SK-N-SH (cell line): ENCODE measurements at regions not wholly inside any gene's neighbourhood (a gene's known extent, or its start where the extent isn't known, plus 50 kb on each side); places are given as distances from the start of the nearest gene placed in this dataset.

Experiments
- CTCF ChIA-PET: fragments of 300-600, 350-600 bp; formaldehyde crosslinking; extraction: SDS; loops from one replicate; lab custom pipeline; 2021; lab: Yijun Ruan, JAX
- POLR2A ChIA-PET: fragments of 350-600 bp; sonication (Branson Sonifier 250); formaldehyde crosslinking; extraction: SDS; loops from one replicate; lab custom pipeline; 2020; ENCODE audit warnings: antibody characterized with exemption, inconsistent platforms; lab: Yijun Ruan, JAX
- DNase-seq: peaks from one replicate; pipeline ENCODE4 v3.0.0; 2012
- H2AFZ ChIP-seq: fragments of 200-600 bp; sonication (generic); 2 replicates; pipeline ENCODE4 v1.8.1; 2016; ENCODE audit warnings: antibody characterized with exemption, mild to moderate bottlenecking, low read depth
- H3F3A ChIP-seq: fragments of 200-600 bp; sonication (generic); replicated peaks from 2 replicates; pipeline ENCODE3; 2016; ENCODE audit warnings: antibody characterized with exemption, mild to moderate bottlenecking; ENCODE audit not compliant: insufficient read depth
- H3K27ac ChIP-seq, 2 experiments: fragments of 200-500 bp in 1 of 2; fragments of 200-600 bp in 1 of 2; sonication (Bioruptor generic) in 1 of 2; sonication (generic), shearing (Covaris generic) in 1 of 2; 2 replicates each; pipeline versions ENCODE4 v1.5.1 to v1.6.1; 2014 to 2016; ENCODE audit warnings: low read depth in 2 of 2, inconsistent platforms in 1 of 2, low read length in 1 of 2, mild to moderate bottlenecking in 1 of 2, mixed read lengths in 1 of 2
- H3K27me3 ChIP-seq: fragments of 200-600 bp; sonication (generic), shearing (Covaris generic); 2 replicates; pipeline ENCODE4 v1.6.1; 2016; ENCODE audit warnings: mixed run types; ENCODE audit not compliant: insufficient read depth
- H3K36me3 ChIP-seq, 2 experiments: fragments of 200-500 bp in 1 of 2; fragments of 200-600 bp in 1 of 2; sonication (Bioruptor generic) in 1 of 2; sonication (generic) in 1 of 2; replicated peaks in 1 of 2; 2 replicates each; pipeline versions ENCODE3 to v1.5.1; 2014 to 2016; ENCODE audit warnings: low read length in 1 of 2, mild to moderate bottlenecking in 1 of 2; ENCODE audit not compliant: insufficient read depth in 2 of 2, control insufficient read depth in 1 of 2
- H3K4me1 ChIP-seq, 2 experiments: fragments of 200-500 bp in 1 of 2; fragments of 200-600 bp in 1 of 2; sonication (Bioruptor generic) in 1 of 2; sonication (generic), shearing (Covaris generic) in 1 of 2; 2 replicates each; pipeline versions ENCODE4 v1.5.1 to v1.6.1; 2014 to 2016; ENCODE audit warnings: low read depth in 1 of 2, low read length in 1 of 2, mixed run types in 1 of 2; ENCODE audit not compliant: insufficient read depth in 2 of 2, control insufficient read depth in 1 of 2
- H3K4me2 ChIP-seq: fragments of 200-600 bp; sonication (generic), shearing (Covaris generic); 2 replicates; pipeline ENCODE4 v1.6.1; 2017; ENCODE audit warnings: mixed run types
- H3K4me3 ChIP-seq, 2 experiments: fragments of 200-500 bp in 1 of 2; fragments of 200-600 bp in 1 of 2; sonication (Bioruptor generic) in 1 of 2; sonication (generic), shearing (Covaris generic) in 1 of 2; 2 replicates each; pipeline versions ENCODE4 v1.5.1 to v1.8.1; 2014 to 2016; ENCODE audit warnings: low read depth in 2 of 2, inconsistent platforms in 1 of 2, low read length in 1 of 2, mild to moderate bottlenecking in 1 of 2, mixed read lengths in 1 of 2, moderate library complexity in 1 of 2
- H3K79me2 ChIP-seq: fragments of 200-600 bp; sonication (generic); 2 replicates; pipeline ENCODE4 v1.8.1; 2017; ENCODE audit warnings: mild to moderate bottlenecking; ENCODE audit not compliant: insufficient read depth
- H3K9ac ChIP-seq: fragments of 200-600 bp; sonication (generic); 2 replicates; pipeline ENCODE4 v1.6.1; 2017; ENCODE audit warnings: mixed run types
- H3K9me2 ChIP-seq: fragments of 200-600 bp; sonication (generic); 2 replicates; pipeline ENCODE4 v1.6.1; 2017; ENCODE audit warnings: mixed run types
- H3K9me3 ChIP-seq: fragments of 200-600 bp; sonication (generic); 2 replicates; pipeline ENCODE4 v1.6.1; 2017; ENCODE audit warnings: mixed run types, mild to moderate bottlenecking, moderate library complexity
- H4K20me1 ChIP-seq: fragments of 200-600 bp; sonication (generic); 2 replicates; pipeline ENCODE4 v1.6.1; 2017; ENCODE audit warnings: mild to moderate bottlenecking, mixed run types; ENCODE audit not compliant: insufficient read depth
- ELF1 ChIP-seq: IDR thresholded peaks from 2 replicates; pipeline ENCODE4 v1.4.0; 2012
- EP300 ChIP-seq, 2 experiments: IDR thresholded peaks; 2 replicates each; pipeline versions ENCODE4 v1.4.0 to v1.6.1; 2012; ENCODE audit warnings: borderline replicate concordance in 1 of 2, low read depth in 1 of 2, low read length in 1 of 2
- EZH2phosphoT487 ChIP-seq: fragments of 200-600 bp; sonication (generic); IDR thresholded peaks from 2 replicates; pipeline ENCODE4 v1.6.1; 2017; ENCODE audit warnings: low read depth, mixed run types, mild to moderate bottlenecking, antibody characterized with exemption, moderate library complexity, borderline replicate concordance
- FOXJ3 ChIP-seq: sonication (generic); formaldehyde crosslinking; IDR thresholded peaks from 2 replicates; pipeline ENCODE4 v1.5.1; 2020; ENCODE audit warnings: mild to moderate bottlenecking, missing genetic modification reagents
- GABPA ChIP-seq: IDR thresholded peaks from 2 replicates; pipeline ENCODE4 v1.4.0; 2012; ENCODE audit warnings: low read depth, mild to moderate bottlenecking
- JUND ChIP-seq: IDR thresholded peaks from 2 replicates; pipeline ENCODE4 v1.4.0; 2012
- MAX ChIP-seq: IDR thresholded peaks from 2 replicates; pipeline ENCODE4 v1.4.0; 2012; ENCODE audit warnings: low read depth
- MEF2A ChIP-seq: IDR thresholded peaks from 2 replicates; pipeline ENCODE4 v1.4.0; 2012; ENCODE audit warnings: low read depth, borderline replicate concordance
- NFIC ChIP-seq: IDR thresholded peaks from 2 replicates; pipeline ENCODE4 v1.4.0; 2012; ENCODE audit warnings: borderline replicate concordance
- NRF1 ChIP-seq: IDR thresholded peaks from 2 replicates; pipeline ENCODE4 v1.6.1; 2012; ENCODE audit warnings: low read depth, mild to moderate bottlenecking, low read length
- RAD21 ChIP-seq: IDR thresholded peaks from 2 replicates; pipeline ENCODE4 v1.6.1; 2012; ENCODE audit warnings: mild to moderate bottlenecking, low read length
- REST ChIP-seq: IDR thresholded peaks from 2 replicates; pipeline ENCODE4 v1.6.1; 2012; ENCODE audit warnings: mild to moderate bottlenecking, low read depth, low read length, moderate library complexity
- RXRA ChIP-seq: IDR thresholded peaks from 2 replicates; pipeline ENCODE4 v1.4.0; 2012; ENCODE audit warnings: low read depth, mild to moderate bottlenecking, borderline replicate concordance
- SIN3A ChIP-seq: IDR thresholded peaks from 2 replicates; pipeline ENCODE4 v1.6.1; 2012; ENCODE audit warnings: low read depth, mild to moderate bottlenecking, low read length, moderate library complexity, borderline replicate concordance
- SMC3 ChIP-seq: IDR thresholded peaks from 2 replicates; pipeline ENCODE4 v1.6.1; 2012; ENCODE audit warnings: low read depth, low read length, improper control_type of control experiment
- TAF1 ChIP-seq: IDR thresholded peaks from 2 replicates; pipeline ENCODE4 v1.6.1; 2012; ENCODE audit warnings: low read depth, mild to moderate bottlenecking, low read length, moderate library complexity, borderline replicate concordance
- USF1 ChIP-seq: IDR thresholded peaks from 2 replicates; pipeline ENCODE4 v1.4.0; 2012; ENCODE audit warnings: low read depth, borderline replicate concordance
- ZBTB33 ChIP-seq: IDR thresholded peaks from 2 replicates; pipeline ENCODE4 v1.4.0; 2012; ENCODE audit warnings: low read depth, borderline replicate concordance
- WGBS: methylation state at CpG from one replicate; pipeline ENCODE4 v1.1.6; 2017; ENCODE audit warnings: low lambda C conversion rate; 5-methylcytosine and 5-hydroxymethylcytosine counted together
- TF ChIP-seq, protein P1 (sequence below): fragments of 150-350 bp; IDR thresholded peaks from 2 replicates; pipeline ENCODE4 v1.6.1; 2017; ENCODE audit warnings: antibody characterized with exemption, low read length, low read depth, borderline replicate concordance
- TF ChIP-seq, protein P2 (sequence below): fragments of 150-350 bp; IDR thresholded peaks from 2 replicates; pipeline ENCODE4 v1.6.1; 2016; ENCODE audit warnings: mild to moderate bottlenecking, low read depth, low read length

DNA sequence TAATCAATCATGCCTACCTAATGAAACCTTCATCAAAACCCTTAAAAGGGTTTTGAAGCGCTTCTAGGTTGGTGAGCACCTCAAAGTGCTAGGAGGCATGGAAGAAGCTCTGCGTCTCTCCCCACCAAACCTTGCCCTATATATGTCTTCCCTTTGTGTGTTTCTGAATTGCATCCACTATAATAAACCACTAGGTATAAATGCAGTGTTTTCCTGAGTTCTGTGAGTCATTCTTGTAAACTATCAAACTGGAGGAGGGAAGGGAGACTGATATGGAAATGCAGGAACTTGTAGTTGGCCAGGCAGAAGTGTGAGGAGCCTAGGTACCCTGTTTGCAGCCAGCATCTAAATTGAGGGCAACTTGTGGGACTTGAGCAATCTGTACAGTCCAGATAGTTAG is 698.8 kb downstream of the DOK5 start:
- CTCF ChIA-PET = no interaction called here
- H2AFZ ChIP-seq = no peak overlapping the region
- H3K27ac ChIP-seq = no peak overlapping the region
- 10% methylated on average over 2 of the region's 2 CpGs for WGBS
- H3K9ac ChIP-seq = no peak overlapping the region
- TF ChIP-seq TAF1 (no peak), JUND (no peak), ELF1 (no peak), EP300 (IDR thresholded peaks at IDR 0.05; ENCODE audit: borderline replicate concordance in 1 of 2, low read depth in 1 of 2, low read length in 1 of 2) (no peak), MAX (no peak), NRF1 (no peak), SMC3 (no peak), SIN3A (no peak), RXRA (no peak)
- no peak overlapping the region for H3K4me3 ChIP-seq
- DNase-seq = no peak
- H3K36me3 ChIP-seq = no peaks in the 10 kb centered on the region
- no peaks in the 10 kb centered on the region for H3F3A ChIP-seq
- H3K4me1 ChIP-seq = peaks cover 0 to 9% of the 10 kb centered on the region in 2 experiments; a peak in 2 of 4 replicates
- no peak overlapping the region for H3K4me2 ChIP-seq
- POLR2A ChIA-PET = no interaction called here
- H3K27me3 ChIP-seq = no peaks in the 10 kb centered on the region
- H3K9me3 ChIP-seq = no peaks in the 10 kb centered on the region
- H3K9me2 ChIP-seq = no peaks in the 10 kb centered on the region
- no peaks in the 10 kb centered on the region for H3K79me2 ChIP-seq
- no peaks in the 10 kb centered on the region for H4K20me1 ChIP-seq

GRCh38 chr20:55173601-55174000 is 698.2 kb downstream of the DOK5 start:
- 15% methylated on average over 1 of the region's 1 CpG for WGBS
- H3K9me3 ChIP-seq = no peaks in the 10 kb centered on the region
- H2AFZ ChIP-seq = no peak overlapping the region
- no peaks in the 10 kb centered on the region for H4K20me1 ChIP-seq
- CTCF ChIA-PET = no interaction called here
- no peak for DNase-seq
- no peaks in the 10 kb centered on the region for H3F3A ChIP-seq
- H3K9ac ChIP-seq = no peak overlapping the region
- no peak overlapping the region for H3K4me3 ChIP-seq
- H3K4me1 ChIP-seq = peaks cover 0 to 9% of the 10 kb centered on the region in 2 experiments; a peak in 2 of 4 replicates
- H3K27me3 ChIP-seq = no peaks in the 10 kb centered on the region
- POLR2A ChIA-PET = no interaction called here
- H3K36me3 ChIP-seq = no peaks in the 10 kb centered on the region
- H3K9me2 ChIP-seq = no peaks in the 10 kb centered on the region
- H3K79me2 ChIP-seq = no peaks in the 10 kb centered on the region
- no peak overlapping the region for H3K27ac ChIP-seq
- H3K4me2 ChIP-seq = no peak overlapping the region
- TF ChIP-seq ELF1 (no peak), REST (no peak), GABPA (no peak), MEF2A (no peak), NFIC (no peak), NRF1 (no peak), EZH2phosphoT487 (no peak), JUND (no peak), RAD21 (no peak), SIN3A (no peak), RXRA (no peak), ZBTB33 (no peak), FOXJ3 (no peak), USF1 (no peak)
- TF ChIP-seq, protein P1, sequence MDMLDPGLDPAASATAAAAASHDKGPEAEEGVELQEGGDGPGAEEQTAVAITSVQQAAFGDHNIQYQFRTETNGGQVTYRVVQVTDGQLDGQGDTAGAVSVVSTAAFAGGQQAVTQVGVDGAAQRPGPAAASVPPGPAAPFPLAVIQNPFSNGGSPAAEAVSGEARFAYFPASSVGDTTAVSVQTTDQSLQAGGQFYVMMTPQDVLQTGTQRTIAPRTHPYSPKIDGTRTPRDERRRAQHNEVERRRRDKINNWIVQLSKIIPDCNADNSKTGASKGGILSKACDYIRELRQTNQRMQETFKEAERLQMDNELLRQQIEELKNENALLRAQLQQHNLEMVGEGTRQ = no peak
- TF ChIP-seq, protein P2, sequence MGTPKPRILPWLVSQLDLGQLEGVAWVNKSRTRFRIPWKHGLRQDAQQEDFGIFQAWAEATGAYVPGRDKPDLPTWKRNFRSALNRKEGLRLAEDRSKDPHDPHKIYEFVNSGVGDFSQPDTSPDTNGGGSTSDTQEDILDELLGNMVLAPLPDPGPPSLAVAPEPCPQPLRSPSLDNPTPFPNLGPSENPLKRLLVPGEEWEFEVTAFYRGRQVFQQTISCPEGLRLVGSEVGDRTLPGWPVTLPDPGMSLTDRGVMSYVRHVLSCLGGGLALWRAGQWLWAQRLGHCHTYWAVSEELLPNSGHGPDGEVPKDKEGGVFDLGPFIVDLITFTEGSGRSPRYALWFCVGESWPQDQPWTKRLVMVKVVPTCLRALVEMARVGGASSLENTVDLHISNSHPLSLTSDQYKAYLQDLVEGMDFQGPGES = no peak
